ENCODE measurements at regions not wholly inside any gene's neighbourhood (a gene's known extent, or its start where the extent isn't known, plus 50 kb on each side); places are given as distances from the start of the nearest gene placed in this dataset.
"Not testable (repeated sequence)": the region's sequence is repeated elsewhere in the genome, so short reads cannot be mapped to it uniquely, and the experiment has no call there.

- no peak for DNase-seq
These were observed 91.9 kb upstream of the PRR23C start for GRCh38 chr3:139136469-139137202.

GRCh38 chr3:139140553-139140952, 95.9 kb upstream of the PRR23C start:
- no peak for DNase-seq

- DNase-seq, result not testable (repeated sequence)
These were observed 101.3 kb upstream of the PRR23C start for GRCh38 chr3:139145980-139146379.

- DNase-seq, result no peak
These were observed 106.8 kb upstream of the PRR23C start for GRCh38 chr3:139151530-139151929.

- DNase-seq, result not testable (repeated sequence)
These were observed 108.7 kb upstream of the PRR23C start for GRCh38 chr3:139153434-139153833.

- DNase-seq, result no peak
These were observed 112.7 kb upstream of the PRR23C start for GRCh38 chr3:139157161-139157932.

GRCh38 chr3:139159356-139159755, 114.7 kb upstream of the PRR23C start:
- DNase-seq, result no peak

GRCh38 chr3:139173372-139174108, 128.8 kb upstream of the PRR23C start:
- peak; percentile 43 for DNase-seq

GRCh38 chr3:139180489-139180888, 135.8 kb upstream of the PRR23C start:
- DNase-seq, result no peak

- DNase-seq, result peak; percentile 86
These were observed 137.5 kb upstream of the PRR23C start for GRCh38 chr3:139182143-139182542.

GRCh38 chr3:139182598-139182997, 137.9 kb upstream of the PRR23C start:
- no peak for DNase-seq

GRCh38 chr3:139185527-139185926, 140.8 kb upstream of the PRR23C start:
- no peak for DNase-seq

GRCh38 chr3:139187154-139187553, 142.5 kb upstream of the PRR23C start:
- no peak for DNase-seq

GRCh38 chr3:139187648-139188047, 143.0 kb upstream of the PRR23C start:
- DNase-seq, result no peak

GRCh38 chr3:139189943-139190342, 145.3 kb upstream of the PRR23C start:
- DNase-seq, result no peak

GRCh38 chr3:139194421-139194820, 149.4 kb upstream of the MRPS22 start:
- DNase-seq, result not testable (repeated sequence)

GRCh38 chr3:139196146-139196545, 147.7 kb upstream of the MRPS22 start:
- DNase-seq, result not testable (repeated sequence)

- DNase-seq, result no peak
These were observed 146.6 kb upstream of the MRPS22 start for GRCh38 chr3:139197251-139197650.

- DNase-seq, result no peak
These were observed 145.6 kb upstream of the MRPS22 start for GRCh38 chr3:139198186-139198585.

GRCh38 chr3:139198929-139199328, 144.9 kb upstream of the MRPS22 start:
- DNase-seq, result no peak

GRCh38 chr3:139199421-139200010, 144.3 kb upstream of the MRPS22 start:
- no peak for DNase-seq

- no peak for DNase-seq
These were observed 142.2 kb upstream of the MRPS22 start for GRCh38 chr3:139201446-139202225.
